A549 (cell line): ENCODE measurements at regions not wholly inside any gene's neighbourhood (a gene's known extent, or its start where the extent isn't known, plus 50 kb on each side); places are given as distances from the start of the nearest gene placed in this dataset.

Experiments
- BHLHE40 ChIP-seq: IDR thresholded peaks from 2 replicates; pipeline ENCODE4 v1.6.1; 2012; ENCODE audit warnings: low read depth, low read length, inconsistent platforms
- CTCF ChIP-seq: fragments of >200 bp; sonication (Bioruptor Twin); formaldehyde crosslinking; IDR thresholded peaks from 3 replicates; pipeline ENCODE4 v1.5.1; 2016
- ESRRA ChIP-seq: fragments of 150-350 bp; IDR thresholded peaks from 2 replicates; pipeline ENCODE4 v1.6.1; 2014; ENCODE audit warnings: mild to moderate bottlenecking, low read length, borderline replicate concordance
- JUN ChIP-seq, 2 experiments: fragments of >200 bp; sonication (Bioruptor Twin); formaldehyde crosslinking; IDR thresholded peaks; 2 replicates in 1 of 2; 3 replicates in 1 of 2; pipeline ENCODE4 v1.6.1; 2016 to 2017
- MAFK ChIP-seq: fragments of 450-650 bp; IDR thresholded peaks from 2 replicates; pipeline ENCODE4 v1.6.1; 2014; ENCODE audit not compliant: partially characterized antibody
- PHF8 ChIP-seq: fragments of 200-600 bp; sonication (generic); IDR thresholded peaks from 2 replicates; pipeline ENCODE4 v1.6.1; 2016; ENCODE audit warnings: low read depth, mild to moderate bottlenecking, antibody characterized with exemption, moderate library complexity, borderline replicate concordance
- RNF2 ChIP-seq: fragments of 200-600 bp; sonication (generic); IDR thresholded peaks from 2 replicates; pipeline ENCODE4 v1.6.1; 2016; ENCODE audit warnings: low read depth, mild to moderate bottlenecking, antibody characterized with exemption, moderate library complexity, borderline replicate concordance
- USF2 ChIP-seq: fragments of 450-650 bp; IDR thresholded peaks from 2 replicates; pipeline ENCODE4 v1.6.1; 2014; ENCODE audit warnings: antibody characterized with exemption

- no peak for TF ChIP-seq BHLHE40
- no peak for TF ChIP-seq CTCF
- no peak for TF ChIP-seq JUN (IDR thresholded peaks at IDR 0.05)
- no peak for TF ChIP-seq MAFK
- TF ChIP-seq RNF2 = no peak
- TF ChIP-seq ESRRA = no peak
- no peak for TF ChIP-seq PHF8
- no peak for TF ChIP-seq USF2
These were observed 626.3 kb downstream of the TBL1XR1 start for GRCh38 chr3:176570992-176571391.
